ENCODE measurements at regions not wholly inside any gene's neighbourhood (a gene's known extent, or its start where the extent isn't known, plus 50 kb on each side); places are given as distances from the start of the nearest gene placed in this dataset.
"Not testable (repeated sequence)": the region's sequence is repeated elsewhere in the genome, so short reads cannot be mapped to it uniquely, and the experiment has no call there.

- DNase-seq = no peak
Measured at GRCh38 chr2:226313060-226313459, 486.6 kb downstream of the IRS1 start.

GRCh38 chr2:226312155-226312554 lies 487.5 kb downstream of the IRS1 start:
- DNase-seq = no peak

- no peak for DNase-seq
Measured at GRCh38 chr2:226310146-226310545, 489.5 kb downstream of the IRS1 start.

GRCh38 chr2:226308986-226309385 lies 490.6 kb downstream of the IRS1 start:
- no peak for DNase-seq

- no peak for DNase-seq
Measured at GRCh38 chr2:226308323-226308680, 491.3 kb downstream of the IRS1 start.

GRCh38 chr2:226307487-226308322 lies 491.9 kb downstream of the IRS1 start:
- DNase-seq = no peak

GRCh38 chr2:226306969-226307368 lies 492.7 kb downstream of the IRS1 start:
- DNase-seq = no peak

- DNase-seq = no peak
Measured at GRCh38 chr2:226304308-226304707, 495.3 kb downstream of the IRS1 start.

- DNase-seq = no peak
Measured at GRCh38 chr2:226303707-226304106, 495.9 kb downstream of the IRS1 start.

- DNase-seq = no peak
Measured at GRCh38 chr2:226300196-226300886, 499.3 kb downstream of the IRS1 start.

GRCh38 chr2:226299771-226300170 lies 499.8 kb downstream of the IRS1 start:
- no peak for DNase-seq

GRCh38 chr2:226295681-226296080 lies 503.9 kb downstream of the IRS1 start:
- DNase-seq = no peak

GRCh38 chr2:226295123-226295522 lies 504.5 kb downstream of the IRS1 start:
- no peak for DNase-seq

GRCh38 chr2:226291281-226291680 lies 508.3 kb downstream of the IRS1 start:
- not testable (repeated sequence) for DNase-seq

- DNase-seq = no peak
Measured at GRCh38 chr2:226286916-226287315, 512.7 kb downstream of the IRS1 start.

GRCh38 chr2:226283796-226284195 lies 515.8 kb downstream of the IRS1 start:
- DNase-seq = no peak

- no peak for DNase-seq
Measured at GRCh38 chr2:226282151-226282550, 517.5 kb downstream of the IRS1 start.

GRCh38 chr2:226280136-226280535 lies 519.5 kb downstream of the IRS1 start:
- DNase-seq = not testable (repeated sequence)

- DNase-seq = no peak
Measured at GRCh38 chr2:226275215-226275614, 524.4 kb downstream of the IRS1 start.

- DNase-seq = no peak
Measured at GRCh38 chr2:226274143-226274542, 525.5 kb downstream of the IRS1 start.

- DNase-seq = no peak
Measured at GRCh38 chr2:226273440-226273839, 526.2 kb downstream of the IRS1 start.

- no peak for DNase-seq
Measured at GRCh38 chr2:226272435-226272834, 527.2 kb downstream of the IRS1 start.

- no peak for DNase-seq
Measured at GRCh38 chr2:226270285-226271058, 529.1 kb downstream of the IRS1 start.
